ENCODE measurements at regions not wholly inside any gene's neighbourhood (a gene's known extent, or its start where the extent isn't known, plus 50 kb on each side); places are given as distances from the start of the nearest gene placed in this dataset.

DNA sequence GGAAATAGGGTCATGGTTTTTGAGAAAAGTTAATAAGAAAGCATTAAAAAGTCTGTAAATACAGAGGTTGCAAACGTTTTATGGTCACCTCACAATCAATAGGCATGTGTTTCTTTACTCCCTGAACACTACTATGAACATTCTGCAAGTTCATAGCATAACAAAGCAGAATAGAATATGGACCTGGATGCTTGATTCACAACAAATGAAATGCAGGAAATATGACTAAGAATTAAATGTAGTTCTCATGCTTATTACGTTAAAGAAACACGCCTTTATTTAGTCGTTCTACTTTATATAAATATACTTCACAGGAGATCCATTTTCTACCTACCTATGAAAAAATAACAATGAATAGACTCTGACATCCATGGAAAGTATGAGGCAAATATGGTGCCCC lies 344.0 kb downstream of the KCTD12 start:
- H3K9ac ChIP-seq (ENCODE audit: insufficient read depth, low read length) = no peak overlapping the region
- H3K4me1 ChIP-seq (ENCODE audit: control insufficient read depth, extremely low read depth, insufficient read depth, low read length) = no peaks in the 10 kb centered on the region
- TF ChIP-seq, protein P1, sequence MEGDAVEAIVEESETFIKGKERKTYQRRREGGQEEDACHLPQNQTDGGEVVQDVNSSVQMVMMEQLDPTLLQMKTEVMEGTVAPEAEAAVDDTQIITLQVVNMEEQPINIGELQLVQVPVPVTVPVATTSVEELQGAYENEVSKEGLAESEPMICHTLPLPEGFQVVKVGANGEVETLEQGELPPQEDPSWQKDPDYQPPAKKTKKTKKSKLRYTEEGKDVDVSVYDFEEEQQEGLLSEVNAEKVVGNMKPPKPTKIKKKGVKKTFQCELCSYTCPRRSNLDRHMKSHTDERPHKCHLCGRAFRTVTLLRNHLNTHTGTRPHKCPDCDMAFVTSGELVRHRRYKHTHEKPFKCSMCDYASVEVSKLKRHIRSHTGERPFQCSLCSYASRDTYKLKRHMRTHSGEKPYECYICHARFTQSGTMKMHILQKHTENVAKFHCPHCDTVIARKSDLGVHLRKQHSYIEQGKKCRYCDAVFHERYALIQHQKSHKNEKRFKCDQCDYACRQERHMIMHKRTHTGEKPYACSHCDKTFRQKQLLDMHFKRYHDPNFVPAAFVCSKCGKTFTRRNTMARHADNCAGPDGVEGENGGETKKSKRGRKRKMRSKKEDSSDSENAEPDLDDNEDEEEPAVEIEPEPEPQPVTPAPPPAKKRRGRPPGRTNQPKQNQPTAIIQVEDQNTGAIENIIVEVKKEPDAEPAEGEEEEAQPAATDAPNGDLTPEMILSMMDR (conservative IDR thresholded peaks at IDR 0.05 in 1 of 2, IDR thresholded peaks at IDR 0.05 in 1 of 2; ENCODE audit: low read depth in 1 of 2, low read length in 2 of 2) = no peak
- TF ChIP-seq EZH2 (IDR thresholded peaks at IDR 0.05; ENCODE audit: low read length, missing control alignments) = no peak
- no peaks in the 10 kb centered on the region for H3K79me2 ChIP-seq (ENCODE audit: control insufficient read depth, insufficient read depth, low read length)
- no peak for DNase-seq (ENCODE audit: low read depth in 2 of 2)
- no peaks in the 10 kb centered on the region for H3K36me3 ChIP-seq (ENCODE audit: control insufficient read depth, insufficient read depth, low read length)
- H3K4me2 ChIP-seq (ENCODE audit: extremely low read depth, insufficient read depth, low read length) = no peak overlapping the region
- no peaks in the 10 kb centered on the region for H3K9me3 ChIP-seq (ENCODE audit: control insufficient read depth, insufficient read depth, low read depth, low read length)
- no peaks in the 10 kb centered on the region for H4K20me1 ChIP-seq (ENCODE audit: control insufficient read depth, extremely low read depth, insufficient read depth, low read length)
- H3K27me3 ChIP-seq (ENCODE audit: control insufficient read depth, insufficient read depth, low read length) = no peaks in the 10 kb centered on the region
- no peak overlapping the region for H3K4me3 ChIP-seq (replicated peaks in 1 of 4; ENCODE audit: control extremely low read depth in 1 of 4, insufficient read depth in 1 of 4, low read depth in 3 of 4, low read length in 4 of 4)
- H2AFZ ChIP-seq (ENCODE audit: low read length) = no peak overlapping the region
- H3K27ac ChIP-seq (ENCODE audit: insufficient read depth, low read length) = no peak overlapping the region

DNA sequence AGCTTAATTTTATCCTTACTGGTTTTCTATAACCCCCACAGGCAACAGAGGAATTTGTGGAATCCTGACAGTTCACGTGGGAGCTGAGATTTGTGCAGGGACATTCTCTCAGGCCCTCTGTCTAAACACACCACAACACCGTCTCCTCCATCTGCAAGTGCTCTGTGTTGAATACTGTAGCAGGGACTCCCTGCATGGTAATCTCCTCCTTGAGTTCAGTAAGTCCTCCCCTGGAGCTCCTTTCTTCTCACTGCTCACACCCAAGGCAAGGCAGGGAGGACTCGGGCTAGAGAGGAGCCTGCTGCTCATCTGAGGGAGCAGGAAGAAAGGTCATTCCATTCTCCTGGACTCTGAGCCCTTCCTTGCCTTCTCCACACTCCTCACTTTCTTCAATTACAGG lies 348.2 kb downstream of the KCTD12 start:
- no peaks in the 10 kb centered on the region for H3K27me3 ChIP-seq (ENCODE audit: control insufficient read depth, insufficient read depth, low read length)
- H3K4me1 ChIP-seq (ENCODE audit: control insufficient read depth, extremely low read depth, insufficient read depth, low read length) = no peaks in the 10 kb centered on the region
- no peaks in the 10 kb centered on the region for H3K36me3 ChIP-seq (ENCODE audit: control insufficient read depth, insufficient read depth, low read length)
- H3K4me2 ChIP-seq (ENCODE audit: extremely low read depth, insufficient read depth, low read length) = no peak overlapping the region
- no peak overlapping the region for H3K27ac ChIP-seq (ENCODE audit: insufficient read depth, low read length)
- H2AFZ ChIP-seq (ENCODE audit: low read length) = peak overlapping the region; percentile 4
- TF ChIP-seq EZH2 (IDR thresholded peaks at IDR 0.05; ENCODE audit: low read length, missing control alignments) = no peak
- TF ChIP-seq, protein P1 (conservative IDR thresholded peaks at IDR 0.05 in 1 of 2, IDR thresholded peaks at IDR 0.05 in 1 of 2; ENCODE audit: low read depth in 1 of 2, low read length in 2 of 2) = no peak
- no peak for DNase-seq (ENCODE audit: low read depth in 2 of 2)
- no peak overlapping the region for H3K4me3 ChIP-seq (replicated peaks in 1 of 4; ENCODE audit: control extremely low read depth in 1 of 4, insufficient read depth in 1 of 4, low read depth in 3 of 4, low read length in 4 of 4)
- no peak overlapping the region for H3K9ac ChIP-seq (ENCODE audit: insufficient read depth, low read length)
- no peaks in the 10 kb centered on the region for H3K79me2 ChIP-seq (ENCODE audit: control insufficient read depth, insufficient read depth, low read length)
- H3K9me3 ChIP-seq (ENCODE audit: control insufficient read depth, insufficient read depth, low read depth, low read length) = no peaks in the 10 kb centered on the region
- no peaks in the 10 kb centered on the region for H4K20me1 ChIP-seq (ENCODE audit: control insufficient read depth, extremely low read depth, insufficient read depth, low read length)

DNA sequence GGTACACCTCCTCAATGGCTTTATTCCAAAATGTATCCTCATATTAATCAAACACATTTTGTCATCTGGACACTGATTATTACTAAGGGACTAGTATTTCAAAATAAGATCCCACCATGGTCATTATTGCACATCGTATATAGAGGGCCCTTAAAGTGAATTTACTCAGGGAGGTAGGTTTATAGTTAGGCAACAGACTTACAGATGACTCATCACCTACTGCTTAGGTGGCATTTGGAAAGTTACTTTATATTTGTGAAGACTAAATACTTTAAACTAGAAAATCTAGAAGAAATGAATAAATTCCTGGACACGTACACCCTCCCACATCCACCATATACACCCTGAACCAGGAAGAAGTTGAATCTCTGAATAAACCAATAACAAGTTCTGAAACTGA lies 353.0 kb downstream of the KCTD12 start:
- no peak overlapping the region for H3K4me2 ChIP-seq (ENCODE audit: extremely low read depth, insufficient read depth, low read length)
- H3K36me3 ChIP-seq (ENCODE audit: control insufficient read depth, insufficient read depth, low read length) = no peaks in the 10 kb centered on the region
- no peak overlapping the region for H3K4me3 ChIP-seq (replicated peaks in 1 of 4; ENCODE audit: control extremely low read depth in 1 of 4, insufficient read depth in 1 of 4, low read depth in 3 of 4, low read length in 4 of 4)
- peak; percentile 9 to 25 for DNase-seq (ENCODE audit: low read depth in 2 of 2)
- no peak overlapping the region for H3K9ac ChIP-seq (ENCODE audit: insufficient read depth, low read length)
- no peak overlapping the region for H3K27ac ChIP-seq (ENCODE audit: insufficient read depth, low read length)
- H2AFZ ChIP-seq (ENCODE audit: low read length) = no peak overlapping the region
- H3K9me3 ChIP-seq (ENCODE audit: control insufficient read depth, insufficient read depth, low read depth, low read length) = no peaks in the 10 kb centered on the region
- no peaks in the 10 kb centered on the region for H3K4me1 ChIP-seq (ENCODE audit: control insufficient read depth, extremely low read depth, insufficient read depth, low read length)
- H3K27me3 ChIP-seq (ENCODE audit: control insufficient read depth, insufficient read depth, low read length) = no peaks in the 10 kb centered on the region
- no peaks in the 10 kb centered on the region for H4K20me1 ChIP-seq (ENCODE audit: control insufficient read depth, extremely low read depth, insufficient read depth, low read length)
- no peaks in the 10 kb centered on the region for H3K79me2 ChIP-seq (ENCODE audit: control insufficient read depth, insufficient read depth, low read length)
- TF ChIP-seq, protein P1 (conservative IDR thresholded peaks at IDR 0.05 in 1 of 2, IDR thresholded peaks at IDR 0.05 in 1 of 2; ENCODE audit: low read depth in 1 of 2, low read length in 2 of 2) = no peak
- TF ChIP-seq EZH2 (IDR thresholded peaks at IDR 0.05; ENCODE audit: low read length, missing control alignments) = no peak

Data from fibroblast of lung (primary cell).